A549 (cell line): ENCODE measurements at regions not wholly inside any gene's neighbourhood (a gene's known extent, or its start where the extent isn't known, plus 50 kb on each side); places are given as distances from the start of the nearest gene placed in this dataset.

ENCODE experiments used
- BHLHE40 ChIP-seq: IDR thresholded peaks from 2 replicates; pipeline ENCODE4 v1.6.1; 2012; ENCODE audit warnings: low read depth, low read length, inconsistent platforms
- EHF ChIP-seq: fragments of 250-450 bp; sonication (Bioruptor Pico); IDR thresholded peaks from 2 replicates; pipeline ENCODE4 v1.5.0; 2020; ENCODE audit warnings: mild to moderate bottlenecking
- EP300 ChIP-seq, 2 experiments: fragments of >200 bp; sonication (Bioruptor Twin); formaldehyde crosslinking; IDR thresholded peaks; 2 replicates in 1 of 2; 3 replicates in 1 of 2; pipeline ENCODE4 v1.6.1; 2016 to 2017
- JUNB ChIP-seq: fragments of >200 bp; sonication (Bioruptor Twin); formaldehyde crosslinking; IDR thresholded peaks from 2 replicates; pipeline ENCODE4 v1.6.1; 2016
- ZNF302 ChIP-seq: fragments of 250-450 bp; sonication (Bioruptor Pico); IDR thresholded peaks from 2 replicates; pipeline ENCODE4 v1.9.0; 2021; ENCODE audit warnings: inconsistent platforms, mild to moderate bottlenecking, moderate library complexity
- TF ChIP-seq, protein P1 (sequence below): fragments of >200 bp; sonication (Bioruptor Twin); formaldehyde crosslinking; IDR thresholded peaks from 3 replicates; pipeline ENCODE4 v1.5.1; 2016
- TF ChIP-seq, protein P2 (sequence below): fragments of 250-450 bp; sonication (Bioruptor Pico); IDR thresholded peaks from 2 replicates; pipeline ENCODE4 v1.5.0; 2021; ENCODE audit warnings: mild to moderate bottlenecking, moderate library complexity, borderline replicate concordance
- TF ChIP-seq, protein P3 (sequence below): fragments of 200-600 bp; sonication (generic); IDR thresholded peaks from 2 replicates; pipeline ENCODE4 v1.6.1; 2016; ENCODE audit warnings: antibody characterized with exemption, mild to moderate bottlenecking, moderate library complexity

DNA sequence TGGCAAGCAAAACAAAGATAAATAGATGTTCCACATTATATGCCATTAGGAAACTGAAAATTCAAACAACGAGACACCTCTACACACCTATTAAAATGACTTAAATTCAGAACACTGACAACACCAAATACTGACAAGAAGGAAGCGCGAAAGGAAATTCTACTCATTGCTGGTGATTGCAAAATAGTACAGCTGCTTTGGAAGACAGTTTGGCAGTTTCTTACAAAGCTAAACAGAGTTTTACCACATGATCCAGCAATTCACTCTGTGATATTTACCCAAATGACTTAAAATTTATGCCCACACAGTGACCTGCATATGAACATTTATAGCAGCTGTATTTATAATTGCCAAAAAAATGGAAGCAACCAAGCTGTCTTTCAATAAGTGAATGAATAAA lies 232.6 kb downstream of the CASP12 start:
- TF ChIP-seq, protein P1, sequence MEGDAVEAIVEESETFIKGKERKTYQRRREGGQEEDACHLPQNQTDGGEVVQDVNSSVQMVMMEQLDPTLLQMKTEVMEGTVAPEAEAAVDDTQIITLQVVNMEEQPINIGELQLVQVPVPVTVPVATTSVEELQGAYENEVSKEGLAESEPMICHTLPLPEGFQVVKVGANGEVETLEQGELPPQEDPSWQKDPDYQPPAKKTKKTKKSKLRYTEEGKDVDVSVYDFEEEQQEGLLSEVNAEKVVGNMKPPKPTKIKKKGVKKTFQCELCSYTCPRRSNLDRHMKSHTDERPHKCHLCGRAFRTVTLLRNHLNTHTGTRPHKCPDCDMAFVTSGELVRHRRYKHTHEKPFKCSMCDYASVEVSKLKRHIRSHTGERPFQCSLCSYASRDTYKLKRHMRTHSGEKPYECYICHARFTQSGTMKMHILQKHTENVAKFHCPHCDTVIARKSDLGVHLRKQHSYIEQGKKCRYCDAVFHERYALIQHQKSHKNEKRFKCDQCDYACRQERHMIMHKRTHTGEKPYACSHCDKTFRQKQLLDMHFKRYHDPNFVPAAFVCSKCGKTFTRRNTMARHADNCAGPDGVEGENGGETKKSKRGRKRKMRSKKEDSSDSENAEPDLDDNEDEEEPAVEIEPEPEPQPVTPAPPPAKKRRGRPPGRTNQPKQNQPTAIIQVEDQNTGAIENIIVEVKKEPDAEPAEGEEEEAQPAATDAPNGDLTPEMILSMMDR, result no peak
- TF ChIP-seq JUNB (no peak), ZNF302 (CRISPR knock-in tag) (no peak), BHLHE40 (no peak), EP300 (IDR thresholded peaks at IDR 0.05) (no peak), EHF (CRISPR knock-in tag) (no peak)
- TF ChIP-seq, protein P2, sequence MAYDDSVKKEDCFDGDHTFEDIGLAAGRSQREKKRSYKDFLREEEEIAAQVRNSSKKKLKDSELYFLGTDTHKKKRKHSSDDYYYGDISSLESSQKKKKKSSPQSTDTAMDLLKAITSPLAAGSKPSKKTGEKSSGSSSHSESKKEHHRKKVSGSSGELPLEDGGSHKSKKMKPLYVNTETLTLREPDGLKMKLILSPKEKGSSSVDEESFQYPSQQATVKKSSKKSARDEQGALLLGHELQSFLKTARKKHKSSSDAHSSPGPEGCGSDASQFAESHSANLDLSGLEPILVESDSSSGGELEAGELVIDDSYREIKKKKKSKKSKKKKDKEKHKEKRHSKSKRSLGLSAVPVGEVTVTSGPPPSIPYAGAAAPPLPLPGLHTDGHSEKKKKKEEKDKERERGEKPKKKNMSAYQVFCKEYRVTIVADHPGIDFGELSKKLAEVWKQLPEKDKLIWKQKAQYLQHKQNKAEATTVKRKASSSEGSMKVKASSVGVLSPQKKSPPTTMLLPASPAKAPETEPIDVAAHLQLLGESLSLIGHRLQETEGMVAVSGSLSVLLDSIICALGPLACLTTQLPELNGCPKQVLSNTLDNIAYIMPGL (CRISPR knock-in tag), result no peak
- TF ChIP-seq, protein P3, sequence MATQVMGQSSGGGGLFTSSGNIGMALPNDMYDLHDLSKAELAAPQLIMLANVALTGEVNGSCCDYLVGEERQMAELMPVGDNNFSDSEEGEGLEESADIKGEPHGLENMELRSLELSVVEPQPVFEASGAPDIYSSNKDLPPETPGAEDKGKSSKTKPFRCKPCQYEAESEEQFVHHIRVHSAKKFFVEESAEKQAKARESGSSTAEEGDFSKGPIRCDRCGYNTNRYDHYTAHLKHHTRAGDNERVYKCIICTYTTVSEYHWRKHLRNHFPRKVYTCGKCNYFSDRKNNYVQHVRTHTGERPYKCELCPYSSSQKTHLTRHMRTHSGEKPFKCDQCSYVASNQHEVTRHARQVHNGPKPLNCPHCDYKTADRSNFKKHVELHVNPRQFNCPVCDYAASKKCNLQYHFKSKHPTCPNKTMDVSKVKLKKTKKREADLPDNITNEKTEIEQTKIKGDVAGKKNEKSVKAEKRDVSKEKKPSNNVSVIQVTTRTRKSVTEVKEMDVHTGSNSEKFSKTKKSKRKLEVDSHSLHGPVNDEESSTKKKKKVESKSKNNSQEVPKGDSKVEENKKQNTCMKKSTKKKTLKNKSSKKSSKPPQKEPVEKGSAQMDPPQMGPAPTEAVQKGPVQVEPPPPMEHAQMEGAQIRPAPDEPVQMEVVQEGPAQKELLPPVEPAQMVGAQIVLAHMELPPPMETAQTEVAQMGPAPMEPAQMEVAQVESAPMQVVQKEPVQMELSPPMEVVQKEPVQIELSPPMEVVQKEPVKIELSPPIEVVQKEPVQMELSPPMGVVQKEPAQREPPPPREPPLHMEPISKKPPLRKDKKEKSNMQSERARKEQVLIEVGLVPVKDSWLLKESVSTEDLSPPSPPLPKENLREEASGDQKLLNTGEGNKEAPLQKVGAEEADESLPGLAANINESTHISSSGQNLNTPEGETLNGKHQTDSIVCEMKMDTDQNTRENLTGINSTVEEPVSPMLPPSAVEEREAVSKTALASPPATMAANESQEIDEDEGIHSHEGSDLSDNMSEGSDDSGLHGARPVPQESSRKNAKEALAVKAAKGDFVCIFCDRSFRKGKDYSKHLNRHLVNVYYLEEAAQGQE, result no peak
